ENCODE measurements at regions not wholly inside any gene's neighbourhood (a gene's known extent, or its start where the extent isn't known, plus 50 kb on each side); places are given as distances from the start of the nearest gene placed in this dataset.
"Not testable (repeated sequence)": the region's sequence is repeated elsewhere in the genome, so short reads cannot be mapped to it uniquely, and the experiment has no call there.

- H3K9me3 ChIP-seq: no peaks in the 10 kb centered on the region
- POLR2A ChIA-PET: interaction anchor here (0.5 kb wide), 1 partner anchor 335 kb away, joined by 3 read pairs; no protein-coding TSS in a partner anchor
- H3K4me3 ChIP-seq (ENCODE audit: low read depth, low read length): no peak overlapping the region
- no peaks in the 10 kb centered on the region for H3K4me1 ChIP-seq
- TF ChIP-seq, protein P1, sequence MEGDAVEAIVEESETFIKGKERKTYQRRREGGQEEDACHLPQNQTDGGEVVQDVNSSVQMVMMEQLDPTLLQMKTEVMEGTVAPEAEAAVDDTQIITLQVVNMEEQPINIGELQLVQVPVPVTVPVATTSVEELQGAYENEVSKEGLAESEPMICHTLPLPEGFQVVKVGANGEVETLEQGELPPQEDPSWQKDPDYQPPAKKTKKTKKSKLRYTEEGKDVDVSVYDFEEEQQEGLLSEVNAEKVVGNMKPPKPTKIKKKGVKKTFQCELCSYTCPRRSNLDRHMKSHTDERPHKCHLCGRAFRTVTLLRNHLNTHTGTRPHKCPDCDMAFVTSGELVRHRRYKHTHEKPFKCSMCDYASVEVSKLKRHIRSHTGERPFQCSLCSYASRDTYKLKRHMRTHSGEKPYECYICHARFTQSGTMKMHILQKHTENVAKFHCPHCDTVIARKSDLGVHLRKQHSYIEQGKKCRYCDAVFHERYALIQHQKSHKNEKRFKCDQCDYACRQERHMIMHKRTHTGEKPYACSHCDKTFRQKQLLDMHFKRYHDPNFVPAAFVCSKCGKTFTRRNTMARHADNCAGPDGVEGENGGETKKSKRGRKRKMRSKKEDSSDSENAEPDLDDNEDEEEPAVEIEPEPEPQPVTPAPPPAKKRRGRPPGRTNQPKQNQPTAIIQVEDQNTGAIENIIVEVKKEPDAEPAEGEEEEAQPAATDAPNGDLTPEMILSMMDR (IDR thresholded peaks at IDR 0.05; ENCODE audit: insufficient read depth in 1 of 2, low read depth in 1 of 2, low read length in 1 of 2, severe bottlenecking in 1 of 2, unreplicated experiment in 1 of 2): no peak
- no peaks in the 10 kb centered on the region for H3K27me3 ChIP-seq (replicated peaks; ENCODE audit: control insufficient read depth, insufficient read depth, low read length)
- no peak for DNase-seq
- H3K27me3 Mint-ChIP-seq (ENCODE audit: insufficient read depth, unreplicated experiment): peaks cover 20% of the 10 kb centered on the region
- H3K27ac Mint-ChIP-seq (ENCODE audit: unreplicated experiment): no peak overlapping the region
- intact Hi-C loops (cut with micrococcal nuclease; ENCODE audit: unreplicated experiment): no loop called here
- H3K36me3 Mint-ChIP-seq (ENCODE audit: insufficient read depth, unreplicated experiment): no peaks in the 10 kb centered on the region
- CTCF ChIA-PET: no interaction called here
- no peak overlapping the region for H3K4me3 Mint-ChIP-seq (ENCODE audit: unreplicated experiment)
- BruUV-seq (replicated peaks): no TSS peak
- no peaks in the 10 kb centered on the region for H3K36me3 ChIP-seq (ENCODE audit: control insufficient read depth, insufficient read depth, low read length)
- H3K9me3 Mint-ChIP-seq (ENCODE audit: unreplicated experiment): no peaks in the 10 kb centered on the region
- no peaks in the 10 kb centered on the region for H3K4me1 Mint-ChIP-seq (ENCODE audit: low read depth, unreplicated experiment)
These were observed 393.7 kb upstream of the TENM3 start for GRCh38 chr4:181849472-181849871.

GRCh38 chr4:181853881-181854511 is 389.2 kb upstream of the TENM3 start:
- no peak for DNase-seq
- intact Hi-C loops (cut with micrococcal nuclease; ENCODE audit: unreplicated experiment): no loop called here
- ChIA-PET POLR2A (no interaction called here), CTCF (no interaction called here)
- Mint-ChIP-seq H3K4me3 (ENCODE audit: unreplicated experiment) (no peak overlapping the region), H3K4me1 (ENCODE audit: low read depth, unreplicated experiment) (no peaks in the 10 kb centered on the region), H3K9me3 (ENCODE audit: unreplicated experiment) (no peaks in the 10 kb centered on the region), H3K36me3 (ENCODE audit: insufficient read depth, unreplicated experiment) (no peaks in the 10 kb centered on the region), H3K27ac (ENCODE audit: unreplicated experiment) (no peak overlapping the region), H3K27me3 (ENCODE audit: insufficient read depth, unreplicated experiment) (peaks cover 39% of the 10 kb centered on the region)
- Histone ChIP-seq H3K4me1 (no peaks in the 10 kb centered on the region), H3K36me3 (ENCODE audit: control insufficient read depth, insufficient read depth, low read length) (no peaks in the 10 kb centered on the region), H3K9me3 (no peaks in the 10 kb centered on the region), H3K27me3 (replicated peaks; ENCODE audit: control insufficient read depth, insufficient read depth, low read length) (no peaks in the 10 kb centered on the region), H3K4me3 (ENCODE audit: low read depth, low read length) (no peak overlapping the region)
- BruUV-seq (replicated peaks): no TSS peak
- TF ChIP-seq, protein P1 (IDR thresholded peaks at IDR 0.05; ENCODE audit: insufficient read depth in 1 of 2, low read depth in 1 of 2, low read length in 1 of 2, severe bottlenecking in 1 of 2, unreplicated experiment in 1 of 2): no peak

GRCh38 chr4:181855307-181855706 is 387.9 kb upstream of the TENM3 start:
- H3K4me1 ChIP-seq: no peaks in the 10 kb centered on the region
- H3K27me3 ChIP-seq (replicated peaks; ENCODE audit: control insufficient read depth, insufficient read depth, low read length): no peaks in the 10 kb centered on the region
- no peak overlapping the region for H3K4me3 Mint-ChIP-seq (ENCODE audit: unreplicated experiment)
- ChIA-PET POLR2A (no interaction called here), CTCF (no interaction called here)
- no peak for DNase-seq
- H3K36me3 ChIP-seq (ENCODE audit: control insufficient read depth, insufficient read depth, low read length): no peaks in the 10 kb centered on the region
- BruUV-seq (replicated peaks): no TSS peak
- no peak overlapping the region for H3K27ac Mint-ChIP-seq (ENCODE audit: unreplicated experiment)
- no peaks in the 10 kb centered on the region for H3K4me1 Mint-ChIP-seq (ENCODE audit: low read depth, unreplicated experiment)
- H3K36me3 Mint-ChIP-seq (ENCODE audit: insufficient read depth, unreplicated experiment): no peaks in the 10 kb centered on the region
- H3K4me3 ChIP-seq (ENCODE audit: low read depth, low read length): no peak overlapping the region
- H3K27me3 Mint-ChIP-seq (ENCODE audit: insufficient read depth, unreplicated experiment): peaks cover 34% of the 10 kb centered on the region
- no peaks in the 10 kb centered on the region for H3K9me3 Mint-ChIP-seq (ENCODE audit: unreplicated experiment)
- no peaks in the 10 kb centered on the region for H3K9me3 ChIP-seq
- TF ChIP-seq, protein P1 (IDR thresholded peaks at IDR 0.05; ENCODE audit: insufficient read depth in 1 of 2, low read depth in 1 of 2, low read length in 1 of 2, severe bottlenecking in 1 of 2, unreplicated experiment in 1 of 2): no peak
- intact Hi-C loops (cut with micrococcal nuclease; ENCODE audit: unreplicated experiment): no loop called here

GRCh38 chr4:181857471-181857870 is 385.7 kb upstream of the TENM3 start:
- H3K4me3 Mint-ChIP-seq (ENCODE audit: unreplicated experiment); POLR2A ChIA-PET; H3K27ac Mint-ChIP-seq (ENCODE audit: unreplicated experiment); H3K9me3 Mint-ChIP-seq (ENCODE audit: unreplicated experiment); CTCF ChIA-PET; H3K4me1 Mint-ChIP-seq (ENCODE audit: low read depth, unreplicated experiment); DNase-seq; H3K4me1 ChIP-seq; H3K36me3 ChIP-seq (ENCODE audit: control insufficient read depth, insufficient read depth, low read length); H3K9me3 ChIP-seq; H3K36me3 Mint-ChIP-seq (ENCODE audit: insufficient read depth, unreplicated experiment); intact Hi-C loops (cut with micrococcal nuclease; ENCODE audit: unreplicated experiment); H3K4me3 ChIP-seq (ENCODE audit: low read depth, low read length); BruUV-seq (replicated peaks); H3K27me3 ChIP-seq (replicated peaks; ENCODE audit: control insufficient read depth, insufficient read depth, low read length): not testable (repeated sequence)
- peaks cover 31% of the 10 kb centered on the region for H3K27me3 Mint-ChIP-seq (ENCODE audit: insufficient read depth, unreplicated experiment)

All from Caco-2 (cell line).